Ureter (tissue), 1 donor: ENCODE measurements at regions not wholly inside any gene's neighbourhood (a gene's known extent, or its start where the extent isn't known, plus 50 kb on each side); places are given as distances from the start of the nearest gene placed in this dataset.
"Not testable (repeated sequence)": the region's sequence is repeated elsewhere in the genome, so short reads cannot be mapped to it uniquely, and the experiment has no call there.

Source experiments
- DNase-seq: peaks from one replicate; pipeline ENCODE4 v3.0.0-alpha.2; 2020; ENCODE audit warnings: low spot score
- donor health status: DM: yes; HTN: yes; CAD: no.

DNA sequence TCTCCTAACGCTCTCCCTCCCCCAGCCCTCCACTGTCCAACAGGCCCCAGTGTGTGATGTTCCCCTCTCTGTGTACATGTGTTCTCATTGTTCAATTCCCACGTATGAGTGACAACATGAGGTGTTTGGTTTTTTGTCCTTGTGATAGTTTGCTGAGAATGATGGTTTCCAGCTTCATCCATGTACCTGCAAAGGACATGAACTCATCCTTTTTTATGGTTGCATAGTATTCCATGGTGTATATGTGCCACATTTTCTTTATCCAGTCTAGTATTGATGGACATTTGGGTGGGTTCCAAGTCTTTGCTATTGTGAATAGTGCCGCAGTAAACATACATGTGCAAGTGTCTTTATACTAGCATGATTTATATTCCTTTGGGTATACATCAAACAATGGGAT lies 347.4 kb downstream of the MAGEE1 start:
- not testable (repeated sequence) for DNase-seq

DNA sequence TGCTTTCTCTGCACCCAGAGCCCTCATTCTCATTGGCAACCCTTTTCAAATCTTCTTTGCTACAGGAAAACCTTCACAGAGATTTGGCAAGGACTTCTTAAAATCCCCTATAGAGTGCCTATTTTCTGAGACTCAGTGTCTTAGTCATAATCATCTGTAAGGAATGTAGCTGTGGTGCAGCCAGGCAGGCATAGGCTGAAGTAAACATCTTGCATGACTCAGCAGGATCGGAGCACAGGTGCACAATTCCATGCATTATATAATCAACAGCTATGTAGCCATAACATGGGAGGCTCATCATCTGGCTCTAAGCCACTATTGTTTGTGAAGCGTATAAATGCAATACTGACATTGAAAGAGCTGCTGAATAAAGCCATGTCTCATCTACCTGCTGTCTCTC lies 368.8 kb downstream of the MAGEE1 start:
- no peak for DNase-seq

DNA sequence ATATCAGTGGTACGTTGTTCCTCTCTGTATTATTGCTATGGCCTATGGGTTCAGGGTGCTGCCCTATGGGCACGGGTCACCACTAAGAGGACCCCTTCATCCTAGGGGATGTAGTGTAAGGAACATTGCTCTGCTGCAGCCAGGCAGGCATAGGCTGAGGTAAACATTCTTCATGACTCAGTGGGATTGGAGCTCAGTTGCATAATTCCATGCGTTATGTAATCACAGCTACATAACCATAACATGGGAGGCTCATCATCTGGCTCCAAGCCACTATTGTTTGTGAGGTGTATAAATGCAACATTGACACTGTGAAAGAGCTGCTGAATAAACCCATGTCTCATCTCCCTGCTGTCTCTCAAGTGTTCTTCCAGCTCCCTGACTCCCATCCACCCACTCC lies 375.2 kb downstream of the MAGEE1 start:
- no peak for DNase-seq

DNA sequence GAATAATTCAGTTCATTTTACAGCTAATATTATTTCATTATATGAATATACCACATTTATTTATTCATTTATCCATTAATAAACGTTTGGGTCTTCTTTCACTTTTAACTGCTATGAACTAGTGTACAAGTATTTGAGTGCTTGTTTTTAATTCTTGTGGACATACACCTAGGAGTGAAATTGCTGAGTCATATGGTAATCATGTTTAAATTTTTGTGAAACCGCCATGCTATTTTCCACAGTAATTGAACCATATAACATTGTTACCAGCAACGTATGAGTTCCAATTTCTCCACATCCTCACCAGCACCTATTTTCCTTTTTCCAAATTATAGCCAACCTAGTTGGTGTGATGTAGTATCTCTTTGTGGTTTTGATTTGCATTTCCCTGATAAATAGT lies 388.2 kb downstream of the MAGEE1 start:
- DNase-seq, result no peak

DNA sequence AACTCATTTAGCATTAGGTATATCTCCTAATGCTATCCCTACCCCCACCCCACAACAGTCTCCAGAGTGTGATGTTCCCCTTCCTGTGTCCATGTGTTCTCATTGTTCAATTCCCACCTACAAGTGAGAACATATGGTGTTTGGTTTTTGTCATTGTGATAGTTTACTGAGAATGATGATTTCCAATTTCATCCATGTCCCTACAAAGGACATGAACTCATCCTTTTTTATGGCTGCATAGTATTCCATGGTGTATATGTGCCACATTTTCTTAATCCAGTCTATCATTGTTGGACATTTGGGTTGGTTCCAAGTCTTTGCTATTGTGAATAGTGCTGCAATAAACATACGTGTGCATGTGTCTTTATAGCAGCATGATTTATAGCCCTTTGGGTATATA lies 389.8 kb downstream of the MAGEE1 start:
- not testable (repeated sequence) for DNase-seq

- no peak for DNase-seq
These were observed 393.8 kb downstream of the MAGEE1 start for GRCh38 chrX:76821276-76821675.

DNA sequence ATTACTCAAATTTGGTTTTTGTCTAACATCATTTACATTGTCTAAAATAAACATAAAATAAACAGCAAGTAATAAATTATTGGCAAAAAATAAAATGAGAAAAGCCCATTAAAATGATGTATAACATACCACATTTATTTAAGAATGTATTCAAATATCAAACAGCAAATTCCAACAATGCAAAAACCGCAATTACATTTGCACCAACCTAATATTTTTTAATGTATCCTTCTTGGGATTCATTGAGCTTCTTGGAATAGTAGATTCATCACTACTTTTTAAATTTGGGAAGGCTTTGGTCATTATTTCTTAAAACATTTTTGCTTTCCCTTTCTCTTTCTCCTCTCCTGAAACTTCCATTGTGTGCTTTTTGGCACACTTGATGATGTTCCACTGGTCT lies 400.2 kb downstream of the MAGEE1 start:
- DNase-seq, result no peak

DNA sequence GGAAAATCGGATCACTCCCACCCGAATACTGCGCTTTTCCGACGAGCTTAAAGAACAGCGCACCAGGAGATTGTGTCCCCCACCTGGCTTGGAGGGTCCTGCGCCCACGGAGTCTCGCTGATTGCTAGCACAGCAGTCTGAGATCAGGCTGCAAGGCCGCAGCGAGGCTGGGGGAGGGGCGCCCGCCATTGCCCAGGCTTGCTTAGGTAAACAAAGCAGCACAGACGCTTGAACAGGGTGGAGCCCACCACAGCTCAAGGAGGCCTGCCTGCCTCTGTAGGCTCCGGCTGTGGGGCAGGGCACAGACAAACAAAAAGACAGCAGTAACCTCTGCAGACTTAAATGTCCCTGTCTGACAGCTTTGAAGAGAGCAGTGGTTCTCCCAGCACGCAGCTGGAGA lies 413.4 kb downstream of the MAGEE1 start:
- DNase-seq, result not testable (repeated sequence)

GRCh38 chrX:76850851-76851250 lies 423.3 kb downstream of the MAGEE1 start:
- no peak for DNase-seq

DNA sequence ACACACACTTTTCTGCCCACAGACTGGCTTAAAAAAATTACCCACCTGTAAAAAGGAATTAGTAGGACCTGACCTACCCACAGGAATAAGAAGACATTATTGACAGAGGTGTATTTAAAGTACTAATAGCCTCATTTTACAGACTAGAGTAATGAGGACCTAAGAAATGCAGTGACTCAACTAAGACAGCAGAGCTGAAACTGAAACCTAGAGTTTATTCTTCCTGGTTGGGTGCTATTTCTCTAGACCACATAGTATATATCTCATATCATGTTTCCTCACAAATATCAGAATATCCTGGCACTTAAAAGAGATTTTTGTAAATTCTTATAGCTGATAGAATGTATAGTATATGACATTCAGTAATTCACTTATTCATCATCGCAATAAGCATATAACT lies 435.0 kb downstream of the MAGEE1 start:
- no peak for DNase-seq

- DNase-seq, result no peak
These were observed 466.4 kb downstream of the MAGEE1 start for GRCh38 chrX:76893930-76894329.

GRCh38 chrX:76915836-76916235 lies 488.3 kb downstream of the MAGEE1 start:
- no peak for DNase-seq

DNA sequence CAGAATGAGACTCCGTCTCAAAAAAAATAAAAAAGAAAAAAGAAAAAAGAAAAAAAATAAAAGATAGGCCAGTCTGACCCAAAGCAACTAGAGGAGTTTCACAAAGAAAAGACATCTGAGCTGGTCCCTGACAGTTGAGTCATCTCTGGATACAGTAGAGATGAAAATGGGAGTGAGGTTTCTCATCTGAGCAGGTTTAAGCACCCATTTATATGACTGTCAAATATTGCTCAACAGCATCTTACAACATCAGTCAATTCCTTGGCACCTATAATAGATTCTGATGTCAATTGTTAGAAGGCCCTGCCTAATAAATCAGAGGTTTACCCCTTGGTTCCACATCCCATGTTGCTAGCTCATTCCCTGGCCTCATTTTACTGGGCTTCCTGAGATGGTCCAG lies 490.5 kb downstream of the MAGEE1 start:
- no peak for DNase-seq

- no peak for DNase-seq
These were observed 492.3 kb downstream of the MAGEE1 start for GRCh38 chrX:76919761-76920160.

- no peak for DNase-seq
These were observed 493.1 kb downstream of the MAGEE1 start for GRCh38 chrX:76920607-76921006.

DNA sequence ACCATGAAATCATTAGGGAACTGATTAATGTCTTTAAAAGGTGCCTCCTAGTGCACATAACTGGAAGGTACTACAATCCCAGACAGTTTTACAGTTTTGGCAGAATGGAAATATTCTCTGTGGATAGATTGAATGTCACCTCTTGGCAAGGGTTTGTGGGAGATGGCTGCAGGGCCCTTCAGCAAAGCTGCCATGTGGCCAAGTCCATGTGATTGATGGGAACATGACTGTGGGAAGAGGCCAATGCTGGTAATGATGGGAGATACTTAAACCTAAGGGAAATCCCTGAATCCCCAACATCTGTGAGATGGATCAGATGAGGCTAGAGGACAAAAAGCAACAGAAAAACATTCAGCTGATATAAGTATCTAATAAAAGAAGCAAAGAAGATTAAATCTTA lies 493.7 kb downstream of the MAGEE1 start:
- no peak for DNase-seq

DNA sequence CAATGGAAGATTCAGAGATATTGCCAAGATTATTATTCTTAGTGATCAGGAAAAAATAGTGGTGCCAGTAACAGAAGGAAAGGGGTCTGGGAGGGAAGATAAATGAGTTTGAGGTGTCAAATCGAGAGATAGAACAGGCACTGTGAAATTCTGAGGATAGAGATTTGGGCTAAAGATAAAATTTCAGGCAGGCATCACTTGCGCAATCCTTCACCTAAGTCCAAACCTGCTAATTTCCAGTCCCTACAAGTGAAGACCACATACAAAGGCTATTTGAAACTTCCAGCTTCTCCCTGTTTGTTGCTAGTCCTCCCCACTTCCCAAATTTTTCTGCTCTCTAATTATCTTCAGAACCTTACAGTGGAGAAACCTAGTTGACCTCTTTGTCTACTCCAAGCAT lies 494.6 kb downstream of the MAGEE1 start:
- no peak for DNase-seq

GRCh38 chrX:76924616-76925015 lies 497.1 kb downstream of the MAGEE1 start:
- not testable (repeated sequence) for DNase-seq

GRCh38 chrX:76931518-76931917 lies 504.0 kb downstream of the MAGEE1 start:
- no peak for DNase-seq

GRCh38 chrX:76957485-76957884 lies 489.7 kb upstream of the FGF16 start:
- DNase-seq, result no peak

DNA sequence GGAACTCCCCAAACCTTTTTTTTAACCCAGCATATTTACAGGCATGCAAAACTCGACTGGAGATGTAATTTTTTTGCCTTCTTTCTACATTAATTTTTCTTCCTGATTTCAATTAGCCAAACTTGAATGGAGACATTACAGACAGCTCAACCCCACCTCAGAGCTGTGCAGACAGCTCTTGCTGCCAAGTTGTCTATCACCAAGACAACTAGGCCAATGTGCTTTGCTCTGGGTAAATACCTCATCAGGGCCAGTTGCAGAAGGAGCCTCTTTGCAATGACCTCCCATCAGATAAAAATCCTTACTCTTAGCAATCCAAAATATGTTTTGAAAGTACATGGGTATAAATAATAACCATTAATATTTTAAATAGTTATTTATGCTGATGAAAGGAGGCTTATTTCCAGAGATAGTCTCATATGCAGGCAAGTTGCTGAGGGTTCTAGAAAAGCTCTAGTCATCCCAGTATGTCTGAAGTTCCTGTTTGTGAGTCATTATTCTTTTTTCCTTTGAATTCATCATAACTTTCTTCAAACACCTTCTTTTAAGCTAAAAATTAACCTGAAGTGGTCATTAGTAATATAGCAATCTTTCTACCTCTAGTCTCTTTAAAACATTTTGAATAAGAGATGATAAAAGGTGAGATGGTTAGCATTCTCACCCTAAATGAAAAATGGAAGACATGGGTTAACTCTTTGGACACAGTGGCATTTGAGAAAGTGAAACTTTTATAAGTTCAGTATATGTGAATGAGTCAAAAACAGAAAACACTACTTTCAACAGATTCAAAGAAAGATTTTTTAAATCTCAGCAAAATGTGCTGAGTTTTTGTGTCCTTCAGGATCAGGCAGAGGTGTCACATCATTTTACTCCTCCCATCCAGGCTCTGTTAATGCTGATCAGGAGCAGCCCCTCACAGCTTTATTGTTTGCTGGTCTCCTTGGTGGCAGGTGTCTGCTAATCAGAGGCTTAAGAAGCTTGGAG lies 475.5 kb upstream of the FGF16 start:
- DNase-seq, result no peak

DNA sequence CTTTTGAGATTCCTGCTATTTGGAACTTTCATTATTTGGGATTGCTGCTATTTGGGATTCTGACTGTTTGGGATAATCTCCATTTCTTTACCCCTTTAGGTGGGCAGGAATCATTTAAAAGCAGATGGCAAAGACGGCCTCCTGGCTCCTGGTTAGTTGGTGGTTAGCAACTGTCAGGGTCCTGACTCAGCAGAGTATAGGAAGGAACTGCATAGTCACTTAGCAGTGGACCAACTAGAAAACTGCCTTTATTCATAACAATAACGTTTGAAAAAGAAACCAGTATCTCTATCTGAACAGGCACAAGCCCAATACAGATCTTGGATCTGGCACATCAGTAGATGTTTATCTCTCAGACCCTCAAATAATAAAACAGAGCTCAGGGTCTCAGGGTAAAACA lies 469.7 kb upstream of the FGF16 start:
- no peak for DNase-seq

- DNase-seq, result no peak
These were observed 459.8 kb upstream of the FGF16 start for GRCh38 chrX:76987381-76987780.

- no peak for DNase-seq
These were observed 450.5 kb upstream of the FGF16 start for GRCh38 chrX:76996641-76997040.
